ENCODE measurements at regions not wholly inside any gene's neighbourhood (a gene's known extent, or its start where the extent isn't known, plus 50 kb on each side); places are given as distances from the start of the nearest gene placed in this dataset.

DNA sequence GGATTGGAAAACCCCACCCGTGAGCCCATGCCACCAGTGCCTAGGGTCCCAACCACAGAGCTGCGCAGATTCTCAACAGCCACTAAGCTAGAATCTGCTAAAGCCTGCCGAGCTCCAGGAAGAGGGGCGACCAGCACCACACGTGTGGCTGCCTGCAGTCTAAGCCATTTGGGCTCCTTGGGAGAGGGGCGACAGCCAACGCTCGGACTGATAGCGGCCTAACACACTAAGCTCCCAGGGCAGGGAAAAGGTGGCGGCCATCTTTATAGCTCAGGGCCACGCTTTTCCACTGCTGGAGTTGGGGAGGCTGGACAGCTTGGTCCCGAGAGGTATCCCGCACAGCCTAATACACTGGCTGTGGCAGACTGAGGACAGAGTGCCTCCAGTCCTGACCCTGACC, 631.8 kb downstream of the CETN3 start:
- H3K4me3 ChIP-seq (ENCODE audit: low read length in 3 of 3), result no peak overlapping the region
- no peaks in the 10 kb centered on the region for H3K36me3 ChIP-seq (ENCODE audit: control insufficient read depth in 2 of 3, insufficient read depth in 3 of 3, low read length in 3 of 3)
- H3K9ac ChIP-seq (ENCODE audit: low read length in 3 of 3), result no peak overlapping the region
- TF ChIP-seq, protein P1, sequence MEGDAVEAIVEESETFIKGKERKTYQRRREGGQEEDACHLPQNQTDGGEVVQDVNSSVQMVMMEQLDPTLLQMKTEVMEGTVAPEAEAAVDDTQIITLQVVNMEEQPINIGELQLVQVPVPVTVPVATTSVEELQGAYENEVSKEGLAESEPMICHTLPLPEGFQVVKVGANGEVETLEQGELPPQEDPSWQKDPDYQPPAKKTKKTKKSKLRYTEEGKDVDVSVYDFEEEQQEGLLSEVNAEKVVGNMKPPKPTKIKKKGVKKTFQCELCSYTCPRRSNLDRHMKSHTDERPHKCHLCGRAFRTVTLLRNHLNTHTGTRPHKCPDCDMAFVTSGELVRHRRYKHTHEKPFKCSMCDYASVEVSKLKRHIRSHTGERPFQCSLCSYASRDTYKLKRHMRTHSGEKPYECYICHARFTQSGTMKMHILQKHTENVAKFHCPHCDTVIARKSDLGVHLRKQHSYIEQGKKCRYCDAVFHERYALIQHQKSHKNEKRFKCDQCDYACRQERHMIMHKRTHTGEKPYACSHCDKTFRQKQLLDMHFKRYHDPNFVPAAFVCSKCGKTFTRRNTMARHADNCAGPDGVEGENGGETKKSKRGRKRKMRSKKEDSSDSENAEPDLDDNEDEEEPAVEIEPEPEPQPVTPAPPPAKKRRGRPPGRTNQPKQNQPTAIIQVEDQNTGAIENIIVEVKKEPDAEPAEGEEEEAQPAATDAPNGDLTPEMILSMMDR (IDR thresholded peaks at IDR 0.05; ENCODE audit: borderline replicate concordance, extremely low read depth, insufficient read depth), result no peak
- H3K27ac ChIP-seq (ENCODE audit: low read depth in 2 of 2, low read length in 2 of 2), result no peak overlapping the region
- peaks cover 0 to 11% (median 0%) of the 10 kb centered on the region in 3 donors for H3K9me3 ChIP-seq (ENCODE audit: control insufficient read depth in 2 of 3, insufficient read depth in 1 of 3, low read length in 3 of 3)
- no peaks in the 10 kb centered on the region for H3K4me1 ChIP-seq (ENCODE audit: control insufficient read depth in 2 of 3, insufficient read depth in 2 of 3, low read depth in 1 of 3, low read length in 3 of 3)
- DNase-seq, result peak in 1 of 5 donors; percentile 43
- no peak for FAIRE-seq
- H3K27me3 ChIP-seq (ENCODE audit: control insufficient read depth, insufficient read depth, low read length), result no peaks in the 10 kb centered on the region
- intact Hi-C loops (cut with DNase I), result no loop called here

DNA sequence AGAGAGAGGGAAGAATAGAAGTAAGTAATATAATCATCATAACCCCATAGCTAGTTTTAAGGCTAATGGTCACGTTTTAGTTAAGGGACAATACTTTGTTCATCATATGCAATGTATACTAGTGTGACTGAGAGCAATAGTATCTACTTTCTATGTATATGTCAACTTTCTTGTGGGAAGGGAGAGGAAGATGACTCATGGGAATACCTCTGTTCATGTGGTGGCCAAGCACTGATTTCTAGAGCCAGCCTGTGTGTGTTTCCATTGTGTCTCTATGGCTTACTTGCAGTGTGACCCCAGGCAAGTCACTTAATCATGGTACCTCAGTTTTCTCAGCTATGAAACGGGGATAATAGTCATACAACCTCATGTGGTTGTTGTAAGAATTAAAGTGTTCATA, 639.6 kb downstream of the CETN3 start:
- Histone ChIP-seq H3K27me3 (ENCODE audit: control insufficient read depth, insufficient read depth, low read length) (no peaks in the 10 kb centered on the region), H3K9ac (ENCODE audit: low read length in 3 of 3) (no peak overlapping the region), H3K36me3 (ENCODE audit: control insufficient read depth in 2 of 3, insufficient read depth in 3 of 3, low read length in 3 of 3) (no peaks in the 10 kb centered on the region), H3K9me3 (ENCODE audit: control insufficient read depth in 2 of 3, insufficient read depth in 1 of 3, low read length in 3 of 3) (no peaks in the 10 kb centered on the region), H3K27ac (ENCODE audit: low read depth in 2 of 2, low read length in 2 of 2) (no peak overlapping the region), H3K4me1 (ENCODE audit: control insufficient read depth in 2 of 3, insufficient read depth in 2 of 3, low read depth in 1 of 3, low read length in 3 of 3) (no peaks in the 10 kb centered on the region), H3K4me3 (ENCODE audit: low read length in 3 of 3) (no peak overlapping the region)
- intact Hi-C loops (cut with DNase I), result no loop called here
- TF ChIP-seq, protein P1 (IDR thresholded peaks at IDR 0.05; ENCODE audit: borderline replicate concordance, extremely low read depth, insufficient read depth), result no peak
- no peak for FAIRE-seq
- DNase-seq, result no peak

DNA sequence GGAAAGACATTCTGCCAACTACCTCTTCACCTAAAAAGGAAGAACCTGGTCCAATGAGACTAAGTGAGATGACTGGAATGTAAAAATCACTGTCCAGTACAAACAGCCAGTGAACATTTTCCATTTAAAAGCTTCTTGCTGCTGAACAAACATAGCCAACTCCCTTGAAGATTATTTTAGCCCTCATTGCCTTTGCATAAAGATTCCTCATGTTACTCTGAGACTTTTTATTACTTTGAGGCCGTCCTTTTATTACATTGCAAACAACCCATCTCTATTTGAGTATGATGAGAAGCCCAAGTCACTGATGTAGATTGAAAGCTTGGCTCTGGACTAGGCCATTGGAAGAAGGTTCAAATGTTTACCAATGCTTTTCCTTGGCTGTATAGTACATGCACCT, 649.8 kb downstream of the CETN3 start:
- Histone ChIP-seq H3K36me3 (ENCODE audit: control insufficient read depth in 2 of 3, insufficient read depth in 3 of 3, low read length in 3 of 3) (no peaks in the 10 kb centered on the region), H3K4me3 (ENCODE audit: low read length in 3 of 3) (no peak overlapping the region), H3K27me3 (ENCODE audit: control insufficient read depth, insufficient read depth, low read length) (no peaks in the 10 kb centered on the region), H3K4me1 (ENCODE audit: control insufficient read depth in 2 of 3, insufficient read depth in 2 of 3, low read depth in 1 of 3, low read length in 3 of 3) (no peaks in the 10 kb centered on the region), H3K9ac (ENCODE audit: low read length in 3 of 3) (no peak overlapping the region), H3K27ac (ENCODE audit: low read depth in 2 of 2, low read length in 2 of 2) (no peak overlapping the region), H3K9me3 (ENCODE audit: control insufficient read depth in 2 of 3, insufficient read depth in 1 of 3, low read length in 3 of 3) (no peaks in the 10 kb centered on the region)
- DNase-seq (no peak), FAIRE-seq (no peak)
- TF ChIP-seq, protein P1 (IDR thresholded peaks at IDR 0.05; ENCODE audit: borderline replicate concordance, extremely low read depth, insufficient read depth), result no peak
- intact Hi-C loops (cut with DNase I), result no loop called here

DNA sequence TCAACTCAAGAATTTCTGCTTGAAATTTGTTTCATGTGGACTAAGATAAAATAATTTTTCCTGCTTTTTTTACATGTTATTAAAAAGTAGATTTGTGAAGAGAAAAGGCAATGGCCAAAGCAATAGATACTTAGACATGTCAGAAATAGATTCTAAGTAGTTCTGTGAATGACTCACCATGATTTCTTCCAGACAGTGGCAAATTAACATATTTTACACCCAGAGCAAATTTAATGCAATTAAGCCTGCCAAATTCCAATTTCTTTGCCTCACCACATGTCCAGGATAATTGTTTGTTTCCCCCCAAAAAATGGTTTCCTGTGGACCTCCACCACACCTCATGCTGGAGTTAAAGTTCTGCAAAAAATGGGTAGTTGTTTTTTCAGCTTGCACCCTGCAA, 651.4 kb downstream of the CETN3 start:
- DNase-seq (no peak), FAIRE-seq (no peak)
- H3K36me3 ChIP-seq (ENCODE audit: control insufficient read depth in 2 of 3, insufficient read depth in 3 of 3, low read length in 3 of 3), result no peaks in the 10 kb centered on the region
- H3K4me3 ChIP-seq (ENCODE audit: low read length in 3 of 3), result no peak overlapping the region
- no peaks in the 10 kb centered on the region for H3K9me3 ChIP-seq (ENCODE audit: control insufficient read depth in 2 of 3, insufficient read depth in 1 of 3, low read length in 3 of 3)
- H3K9ac ChIP-seq (ENCODE audit: low read length in 3 of 3), result no peak overlapping the region
- intact Hi-C loops (cut with DNase I), result no loop called here
- TF ChIP-seq, protein P1 (IDR thresholded peaks at IDR 0.05; ENCODE audit: borderline replicate concordance, extremely low read depth, insufficient read depth), result no peak
- no peaks in the 10 kb centered on the region for H3K4me1 ChIP-seq (ENCODE audit: control insufficient read depth in 2 of 3, insufficient read depth in 2 of 3, low read depth in 1 of 3, low read length in 3 of 3)
- no peak overlapping the region for H3K27ac ChIP-seq (ENCODE audit: low read depth in 2 of 2, low read length in 2 of 2)
- H3K27me3 ChIP-seq (ENCODE audit: control insufficient read depth, insufficient read depth, low read length), result no peaks in the 10 kb centered on the region
